ENCODE measurements at regions not wholly inside any gene's neighbourhood (a gene's known extent, or its start where the extent isn't known, plus 50 kb on each side); places are given as distances from the start of the nearest gene placed in this dataset.

DNA sequence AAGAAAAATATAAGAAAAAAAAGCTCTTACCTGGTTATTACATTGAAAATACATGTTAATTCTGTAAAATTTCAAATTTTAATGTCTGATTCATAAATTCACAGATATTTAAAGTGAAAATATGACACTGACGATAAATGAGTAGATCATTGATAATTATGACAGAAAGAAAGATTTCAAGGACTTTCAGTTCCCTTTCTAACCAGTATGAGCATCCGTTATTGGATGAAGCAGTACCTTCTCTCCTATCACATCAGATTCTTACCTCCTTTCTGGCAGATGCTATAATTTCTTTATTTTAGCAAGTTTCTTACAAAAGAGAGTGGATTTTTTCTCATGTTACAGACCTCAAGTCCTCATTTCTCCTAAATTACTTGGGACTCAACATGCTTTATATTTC, 847.3 kb downstream of the JRKL start:
- TF ChIP-seq, protein P1, sequence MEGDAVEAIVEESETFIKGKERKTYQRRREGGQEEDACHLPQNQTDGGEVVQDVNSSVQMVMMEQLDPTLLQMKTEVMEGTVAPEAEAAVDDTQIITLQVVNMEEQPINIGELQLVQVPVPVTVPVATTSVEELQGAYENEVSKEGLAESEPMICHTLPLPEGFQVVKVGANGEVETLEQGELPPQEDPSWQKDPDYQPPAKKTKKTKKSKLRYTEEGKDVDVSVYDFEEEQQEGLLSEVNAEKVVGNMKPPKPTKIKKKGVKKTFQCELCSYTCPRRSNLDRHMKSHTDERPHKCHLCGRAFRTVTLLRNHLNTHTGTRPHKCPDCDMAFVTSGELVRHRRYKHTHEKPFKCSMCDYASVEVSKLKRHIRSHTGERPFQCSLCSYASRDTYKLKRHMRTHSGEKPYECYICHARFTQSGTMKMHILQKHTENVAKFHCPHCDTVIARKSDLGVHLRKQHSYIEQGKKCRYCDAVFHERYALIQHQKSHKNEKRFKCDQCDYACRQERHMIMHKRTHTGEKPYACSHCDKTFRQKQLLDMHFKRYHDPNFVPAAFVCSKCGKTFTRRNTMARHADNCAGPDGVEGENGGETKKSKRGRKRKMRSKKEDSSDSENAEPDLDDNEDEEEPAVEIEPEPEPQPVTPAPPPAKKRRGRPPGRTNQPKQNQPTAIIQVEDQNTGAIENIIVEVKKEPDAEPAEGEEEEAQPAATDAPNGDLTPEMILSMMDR (IDR thresholded peaks at IDR 0.05): no peak
- DNase-seq: no peak
- Mint-ChIP-seq H3K9me3 (peaks cover 37% of the 10 kb centered on the region), H3K27ac (no peak overlapping the region), H3K4me1 (ENCODE audit: low read depth) (no peaks in the 10 kb centered on the region), H3K27me3 (ENCODE audit: insufficient read depth) (no peaks in the 10 kb centered on the region; the same call in 1 of the 2 replicates), H3K36me3 (ENCODE audit: low read depth) (no peaks in the 10 kb centered on the region), H3K4me3 (no peak overlapping the region)

DNA sequence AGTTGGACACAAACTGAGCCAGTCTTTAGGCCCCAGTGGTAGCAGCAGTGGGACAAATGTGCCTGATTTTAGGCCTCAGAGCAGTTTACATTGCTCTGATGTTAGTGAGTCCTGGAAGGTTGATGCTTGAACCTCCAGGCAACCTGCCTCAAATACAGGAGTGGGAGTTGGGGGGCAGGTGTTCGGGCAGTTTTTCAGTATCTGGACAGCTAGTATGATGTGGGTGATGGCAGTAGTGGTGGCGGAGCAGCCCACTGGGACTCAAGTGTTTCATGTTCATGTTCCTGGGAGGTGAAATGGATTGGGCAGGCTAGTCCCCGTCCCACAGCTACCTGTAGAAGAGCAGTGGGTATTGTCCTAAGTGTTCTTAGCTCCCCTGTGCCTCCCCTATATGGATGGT, 857.8 kb downstream of the JRKL start:
- peaks cover 49% of the 10 kb centered on the region for H3K9me3 Mint-ChIP-seq
- no peak overlapping the region for H3K4me3 Mint-ChIP-seq
- H3K36me3 Mint-ChIP-seq (ENCODE audit: low read depth): no peaks in the 10 kb centered on the region
- H3K4me1 Mint-ChIP-seq (ENCODE audit: low read depth): no peaks in the 10 kb centered on the region
- no peaks in the 10 kb centered on the region for H3K27me3 Mint-ChIP-seq (ENCODE audit: insufficient read depth)
- DNase-seq: no peak
- no peak overlapping the region for H3K27ac Mint-ChIP-seq
- TF ChIP-seq, protein P1 (IDR thresholded peaks at IDR 0.05): no peak

DNA sequence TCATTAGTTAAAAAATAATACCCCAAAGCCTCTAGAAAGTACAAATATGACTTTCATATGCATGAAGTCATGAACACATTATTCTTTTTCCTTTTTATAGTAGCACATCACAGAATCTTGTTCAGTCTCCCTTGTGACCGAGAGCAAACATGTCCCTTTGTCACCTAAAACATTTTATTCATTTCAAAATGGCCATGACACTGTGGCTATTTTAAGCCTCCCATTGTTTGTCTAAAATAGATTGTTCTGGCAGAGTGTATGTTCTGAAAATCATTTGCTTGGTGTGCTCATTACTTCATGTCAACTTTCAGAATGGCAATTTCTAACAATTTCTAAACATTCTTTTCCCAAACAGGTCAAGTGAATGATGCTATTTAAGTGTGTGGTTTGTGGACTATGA, 865.0 kb downstream of the JRKL start:
- no peaks in the 10 kb centered on the region for H3K27me3 Mint-ChIP-seq (ENCODE audit: insufficient read depth)
- H3K4me3 Mint-ChIP-seq: no peak overlapping the region
- no peak overlapping the region for H3K27ac Mint-ChIP-seq
- H3K36me3 Mint-ChIP-seq (ENCODE audit: low read depth): no peaks in the 10 kb centered on the region
- TF ChIP-seq, protein P1 (IDR thresholded peaks at IDR 0.05): no peak
- H3K4me1 Mint-ChIP-seq (ENCODE audit: low read depth): no peaks in the 10 kb centered on the region
- peaks cover 48% of the 10 kb centered on the region for H3K9me3 Mint-ChIP-seq
- no peak for DNase-seq

DNA sequence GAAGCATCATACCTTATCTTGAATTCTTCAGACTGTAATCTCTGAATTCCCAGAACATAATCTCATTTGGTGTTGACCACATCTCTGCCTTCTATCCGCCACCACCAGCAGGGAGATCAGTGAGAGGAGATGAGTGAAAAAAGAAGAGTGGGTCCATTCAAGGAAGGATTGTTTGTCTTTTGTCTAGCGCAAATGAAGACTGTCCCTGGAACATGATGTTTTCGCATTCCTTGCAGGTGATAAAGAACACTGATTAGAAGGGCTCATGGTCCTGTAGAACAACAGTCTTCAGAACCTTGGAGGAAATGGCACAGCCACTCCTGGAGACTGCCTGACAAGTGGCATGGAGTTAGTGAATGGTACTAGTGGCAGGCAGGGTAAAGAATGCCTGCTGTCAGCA, 869.6 kb downstream of the JRKL start:
- H3K27me3 Mint-ChIP-seq (ENCODE audit: insufficient read depth): no peaks in the 10 kb centered on the region
- H3K27ac Mint-ChIP-seq: no peak overlapping the region
- no peak overlapping the region for H3K4me3 Mint-ChIP-seq
- TF ChIP-seq, protein P1 (IDR thresholded peaks at IDR 0.05): no peak
- H3K9me3 Mint-ChIP-seq: peaks cover 30% of the 10 kb centered on the region
- no peaks in the 10 kb centered on the region for H3K4me1 Mint-ChIP-seq (ENCODE audit: low read depth)
- H3K36me3 Mint-ChIP-seq (ENCODE audit: low read depth): no peaks in the 10 kb centered on the region
- DNase-seq: no peak

DNA sequence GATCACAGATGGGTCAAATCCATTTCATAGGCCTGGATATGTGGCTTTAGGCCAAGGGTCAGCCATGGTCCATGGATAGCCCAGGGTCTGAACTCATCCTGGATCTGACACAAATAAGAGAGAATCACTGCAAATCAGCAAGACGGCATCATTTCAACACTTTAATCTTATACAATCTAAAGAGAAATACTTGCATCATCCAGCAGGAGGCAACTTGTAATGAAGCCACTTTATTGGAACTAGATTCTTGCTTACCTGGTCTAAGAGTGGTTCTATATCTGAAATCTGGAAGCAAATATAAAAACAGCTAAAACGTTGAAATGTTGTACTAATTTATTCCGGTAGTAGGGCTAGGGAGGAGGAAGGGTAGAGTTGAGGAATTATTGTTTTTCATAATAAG, 870.1 kb downstream of the JRKL start:
- Mint-ChIP-seq H3K4me1 (ENCODE audit: low read depth) (no peaks in the 10 kb centered on the region), H3K9me3 (peaks cover 30% of the 10 kb centered on the region), H3K4me3 (no peak overlapping the region), H3K36me3 (ENCODE audit: low read depth) (no peaks in the 10 kb centered on the region), H3K27me3 (ENCODE audit: insufficient read depth) (no peaks in the 10 kb centered on the region), H3K27ac (no peak overlapping the region)
- TF ChIP-seq, protein P1 (IDR thresholded peaks at IDR 0.05): no peak
- no peak for DNase-seq
